HL-60 (cell line): ENCODE measurements at regions not wholly inside any gene's neighbourhood (a gene's known extent, or its start where the extent isn't known, plus 50 kb on each side); places are given as distances from the start of the nearest gene placed in this dataset.

Source experiments
- CTCF ChIP-seq: IDR thresholded peaks from one replicate; pipeline ENCODE4 v1.5.1; 2011; ENCODE audit warnings: low read length, control low read depth, inconsistent platforms; ENCODE audit not compliant: insufficient read depth
- POLR2AphosphoS5 ChIP-seq: IDR thresholded peaks from 2 replicates; pipeline ENCODE4 v1.6.1; 2012; ENCODE audit warnings: low read depth

DNA sequence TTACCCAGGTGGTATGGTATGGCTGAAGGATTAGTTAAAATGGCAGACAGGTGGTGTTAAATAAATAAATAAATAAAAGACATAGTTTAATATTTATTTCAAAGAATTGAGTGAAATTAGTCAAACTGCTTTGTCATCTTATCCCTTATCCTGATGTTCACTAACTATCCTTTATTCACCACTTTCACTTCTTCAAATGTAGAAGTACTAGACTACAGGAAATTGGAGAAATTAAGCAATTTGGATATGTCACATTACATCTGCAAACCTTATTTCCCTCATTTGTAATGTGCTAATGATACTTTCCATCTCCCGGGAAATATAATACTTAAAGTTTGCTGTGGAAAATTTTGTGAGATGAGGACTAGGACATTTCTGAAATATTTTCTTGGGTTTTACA lies 1195.7 kb downstream of the LRFN5 start:
- no peak for TF ChIP-seq CTCF
- TF ChIP-seq POLR2AphosphoS5, result no peak
